ENCODE measurements at regions not wholly inside any gene's neighbourhood (a gene's known extent, or its start where the extent isn't known, plus 50 kb on each side); places are given as distances from the start of the nearest gene placed in this dataset.

DNA sequence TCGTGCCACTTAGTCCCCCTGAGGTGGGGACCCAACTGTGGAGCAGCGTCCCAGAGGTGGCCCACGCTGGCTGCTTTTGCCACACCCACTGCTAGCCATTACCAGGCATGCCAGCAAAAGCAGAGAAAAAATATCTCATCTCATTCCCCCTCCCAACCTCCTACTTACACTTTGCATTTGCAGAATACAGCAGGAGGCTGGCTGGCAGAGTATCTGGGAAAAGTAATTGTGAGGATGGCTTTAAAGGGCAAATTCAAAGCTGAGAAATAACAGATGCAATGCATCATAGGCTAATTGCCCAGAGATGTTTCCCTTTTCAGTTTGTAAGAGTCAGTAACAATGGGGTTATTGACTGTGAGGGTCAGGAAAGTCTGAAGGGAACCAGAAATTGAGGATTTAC lies 438.1 kb upstream of the DSEL start:
- no peak for DNase-seq

DNA sequence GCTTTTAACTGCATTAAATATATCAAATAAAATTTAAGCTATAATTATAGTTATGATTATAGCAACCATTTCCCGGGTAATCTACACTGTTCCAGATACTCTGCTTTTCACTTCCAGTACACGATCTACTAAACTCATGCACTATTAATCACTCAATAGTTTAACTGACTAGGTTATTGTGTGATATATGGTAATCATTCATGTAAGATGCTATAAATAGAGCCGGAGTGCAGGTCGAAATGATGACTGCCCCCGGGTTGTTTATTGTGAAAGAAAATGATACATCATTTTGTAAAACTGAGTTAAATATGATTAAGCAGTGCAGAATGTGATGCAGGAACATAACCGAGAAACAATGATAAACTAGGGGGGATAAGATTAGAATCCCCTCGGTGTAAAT lies 434.6 kb upstream of the DSEL start:
- DNase-seq = no peak

- DNase-seq = no peak
These were observed 422.1 kb upstream of the DSEL start for GRCh38 chr18:67938660-67939059.

DNA sequence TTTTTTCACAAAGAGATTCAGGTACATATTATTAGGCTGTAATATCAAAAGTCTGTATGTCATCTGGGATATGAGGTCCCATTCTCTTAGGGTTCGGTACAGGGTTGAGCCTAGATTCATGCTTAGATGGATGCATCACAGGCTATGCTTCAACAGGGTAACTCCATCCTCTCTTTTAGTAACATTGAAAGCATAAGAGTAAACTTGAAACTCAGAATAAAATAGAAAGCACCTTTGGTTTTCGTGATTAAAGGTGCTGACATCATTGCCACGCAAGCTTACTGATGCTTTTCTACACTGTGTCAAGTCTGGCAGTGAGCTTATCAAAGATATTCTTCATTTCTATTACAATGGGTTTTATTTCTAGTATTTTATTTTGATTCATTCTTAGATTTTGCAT lies 419.1 kb upstream of the DSEL start:
- no peak for DNase-seq

DNA sequence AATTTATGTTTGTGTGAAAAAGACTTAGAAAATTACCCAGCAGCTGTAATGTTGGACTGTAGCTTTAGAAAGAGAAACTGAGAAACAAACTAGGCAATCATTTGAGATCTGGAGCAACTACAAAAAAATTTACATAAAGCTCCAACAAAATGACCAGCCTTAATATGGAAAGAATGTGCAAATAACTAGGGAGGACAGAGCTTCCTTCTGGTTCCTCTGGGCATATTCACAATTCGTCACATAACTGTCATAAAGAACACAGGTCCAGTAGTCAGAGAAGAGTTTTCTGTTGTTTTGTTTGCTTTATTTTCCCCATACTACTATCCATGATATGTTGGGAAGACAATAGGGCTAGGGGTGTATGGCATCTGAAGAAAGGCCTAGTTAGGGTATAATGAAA lies 416.8 kb upstream of the DSEL start:
- no peak for DNase-seq

DNA sequence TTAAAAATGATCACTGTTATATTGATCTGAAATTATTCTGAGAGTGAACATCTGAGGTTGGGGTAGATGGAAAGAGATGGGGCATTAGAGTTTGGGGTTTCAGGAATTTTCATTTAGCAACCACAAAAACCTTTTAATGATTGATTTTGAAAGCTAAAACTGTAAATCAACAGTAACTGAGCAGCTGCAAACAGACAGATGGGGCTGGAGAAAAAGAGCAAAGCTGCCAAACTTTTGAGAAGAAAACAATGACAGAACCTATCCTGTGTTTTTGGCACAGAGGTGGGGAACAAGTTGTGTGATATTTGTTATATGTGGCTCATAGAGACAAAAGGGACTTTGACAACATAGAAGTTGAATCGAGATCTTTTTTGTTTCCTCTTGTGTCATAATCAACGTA lies 415.8 kb upstream of the DSEL start:
- DNase-seq = no peak

GRCh38 chr18:67926929-67927864 lies 410.7 kb upstream of the DSEL start:
- no peak for DNase-seq

DNA sequence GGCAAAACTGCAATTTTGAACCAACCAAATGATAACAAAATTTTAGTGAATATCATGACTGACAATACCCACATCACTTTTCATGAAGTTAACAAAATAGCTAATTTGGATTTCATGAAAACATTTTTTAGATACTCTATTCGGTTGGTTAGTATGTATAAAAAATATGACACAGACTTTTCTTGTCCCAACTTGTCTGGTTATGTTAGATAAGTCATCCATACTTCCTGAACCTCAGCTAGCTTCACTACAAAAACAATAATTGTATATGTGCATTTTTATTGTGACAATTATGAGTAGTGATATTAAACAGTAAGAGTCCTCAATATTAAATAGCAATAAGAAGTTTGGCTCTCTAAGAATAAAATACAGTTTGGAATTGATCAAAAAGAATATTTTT lies 408.1 kb upstream of the DSEL start:
- no peak for DNase-seq

DNA sequence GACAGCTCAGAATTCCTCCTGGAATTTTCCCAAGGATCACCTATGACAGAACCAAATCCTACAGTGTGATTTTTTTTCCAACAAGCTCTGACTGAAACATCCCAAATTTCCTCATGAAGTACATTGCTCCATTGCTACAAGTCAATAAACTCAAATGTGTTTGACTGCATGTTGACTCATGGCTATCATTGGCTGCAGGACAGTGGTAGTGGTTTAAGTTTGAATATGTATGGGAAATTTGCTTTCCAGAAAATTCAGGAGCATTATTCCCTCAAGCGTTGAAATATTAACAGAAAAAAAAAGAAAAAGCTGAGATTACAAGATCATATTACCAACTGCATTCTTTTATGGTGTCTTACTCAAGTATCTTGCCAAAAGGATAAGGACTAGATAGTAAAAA lies 402.8 kb upstream of the DSEL start:
- DNase-seq = no peak

DNA sequence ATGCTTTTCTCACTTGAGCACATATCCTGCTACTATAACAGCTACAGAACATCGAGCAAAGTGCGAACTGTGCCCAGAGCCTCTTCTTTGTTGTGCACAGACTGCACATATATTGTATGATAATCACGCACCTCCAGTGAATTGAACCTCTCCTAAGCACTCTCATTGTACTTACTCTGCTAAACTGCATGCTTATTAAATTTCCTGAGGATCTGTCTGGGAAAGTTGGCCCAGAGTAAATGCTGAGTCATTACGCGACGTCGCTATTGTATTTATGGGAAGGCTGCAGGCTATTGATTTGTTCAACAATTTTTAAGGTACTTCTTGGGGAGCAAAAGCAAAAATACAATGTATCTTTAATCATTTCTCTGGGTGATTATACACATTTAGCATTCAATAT lies 399.6 kb upstream of the DSEL start:
- DNase-seq = no peak

GRCh38 chr18:67913040-67913439 lies 396.5 kb upstream of the DSEL start:
- no peak for DNase-seq

- DNase-seq = no peak
These were observed 385.1 kb upstream of the DSEL start for GRCh38 chr18:67901573-67901972.

DNA sequence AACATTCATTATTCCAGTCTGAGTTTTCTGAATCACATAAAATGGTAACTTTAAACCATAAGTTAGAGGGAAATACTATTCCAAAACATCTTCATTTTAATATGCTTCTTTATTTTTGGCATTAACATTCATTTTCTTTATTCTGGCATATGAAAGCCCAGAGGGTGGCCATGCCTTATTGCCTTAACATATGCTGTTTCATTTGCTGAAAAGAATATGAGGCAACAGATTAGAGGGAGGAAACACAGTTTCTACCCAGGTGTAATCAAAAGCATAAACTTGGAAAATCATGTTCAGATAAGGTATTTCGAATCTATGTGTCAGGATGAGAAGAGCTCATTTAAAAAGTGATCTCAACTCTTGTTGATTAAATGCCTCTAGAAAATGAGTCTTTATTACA lies 379.9 kb upstream of the DSEL start:
- DNase-seq = no peak

GRCh38 chr18:67893916-67894315 lies 377.4 kb upstream of the DSEL start:
- no peak for DNase-seq

DNA sequence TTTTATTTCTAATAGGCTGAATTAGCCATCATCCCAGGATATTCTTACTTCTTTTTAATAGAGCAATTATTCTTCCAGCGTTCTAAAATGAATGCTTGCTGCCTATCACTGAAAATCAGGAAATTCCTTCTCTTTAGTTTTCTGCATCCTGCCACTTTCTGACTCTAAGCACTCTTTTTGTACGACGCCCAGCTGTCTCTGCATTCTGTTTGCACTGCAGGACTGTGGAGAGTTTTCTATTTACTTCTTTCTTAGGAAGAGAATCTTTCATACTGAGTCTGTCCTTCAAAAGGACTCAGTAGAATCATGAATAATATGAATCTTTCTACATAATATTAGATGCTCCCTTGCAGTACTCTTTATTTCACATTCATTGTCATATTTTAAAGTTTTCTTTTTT lies 360.4 kb upstream of the DSEL start:
- no peak for DNase-seq

- DNase-seq = no peak
These were observed 359.4 kb upstream of the DSEL start for GRCh38 chr18:67875944-67876343.

DNA sequence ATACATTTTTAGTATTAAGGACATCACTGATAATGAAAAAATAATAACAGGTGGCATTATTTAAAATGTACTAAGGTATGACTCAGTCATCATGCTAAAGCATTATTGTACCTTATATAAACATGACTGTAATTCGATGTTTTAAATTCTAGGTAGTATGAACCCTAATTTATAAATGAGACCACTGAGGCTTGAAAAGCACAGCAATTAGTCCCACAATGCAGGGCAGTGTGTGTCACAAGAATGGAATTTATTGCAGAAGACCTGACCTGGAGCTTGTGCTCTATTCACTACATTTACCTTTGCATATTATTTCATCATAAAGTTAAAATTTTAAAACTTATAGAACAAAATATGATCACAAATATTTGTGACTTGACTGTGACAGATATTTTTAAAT lies 358.5 kb upstream of the DSEL start:
- DNase-seq = no peak

DNA sequence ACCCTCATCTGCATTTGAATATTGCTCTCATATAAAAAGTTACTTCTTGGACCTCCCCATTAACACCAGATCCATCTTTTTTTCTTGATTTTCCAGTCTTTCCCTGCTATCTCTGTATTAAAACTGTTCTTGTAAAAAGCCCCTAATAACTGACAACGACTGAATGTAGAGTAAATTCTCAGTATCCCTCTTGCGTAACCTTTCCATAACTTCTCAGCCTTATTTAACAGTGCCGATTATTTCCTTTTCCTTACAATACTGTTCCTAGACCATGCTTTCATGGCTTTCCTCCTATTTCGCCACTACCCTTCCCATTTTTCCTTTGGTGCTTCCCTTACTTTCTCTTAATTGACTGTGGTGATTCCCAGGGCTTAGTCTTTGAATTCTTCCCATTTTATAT lies 348.9 kb upstream of the DSEL start:
- no peak for DNase-seq

DNA sequence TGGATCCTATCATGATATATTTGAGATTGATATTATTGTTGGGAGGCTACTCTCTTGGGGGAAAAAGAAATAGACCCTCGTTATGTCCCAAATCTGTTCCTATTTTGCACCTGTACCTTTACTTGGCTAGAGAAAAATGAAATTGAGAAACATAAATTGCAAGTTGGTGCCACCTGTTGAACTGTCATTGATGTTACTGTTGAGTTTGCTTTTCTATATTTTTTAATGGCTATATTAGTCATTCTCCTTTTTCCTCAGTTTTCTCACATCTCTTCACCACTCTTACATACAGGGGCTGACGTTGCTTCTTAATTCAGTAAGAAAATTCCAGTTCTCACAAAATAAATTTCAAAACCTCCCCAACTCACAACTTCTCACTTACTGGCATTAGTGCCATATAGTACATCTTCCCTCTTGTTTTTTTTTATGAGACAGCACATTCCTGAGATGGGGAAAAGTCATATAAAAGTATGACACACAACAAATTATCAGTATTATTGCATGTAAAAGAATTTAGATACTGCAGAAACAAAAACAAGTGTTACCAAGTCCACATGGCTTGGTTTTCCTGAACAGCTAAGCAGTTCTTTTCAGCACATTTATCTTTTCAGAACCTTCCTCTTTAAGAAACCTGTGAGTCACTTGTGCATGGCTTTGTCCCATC lies 348.3 kb upstream of the DSEL start:
- no peak for DNase-seq

GRCh38 chr18:67862069-67862468 lies 345.5 kb upstream of the DSEL start:
- no peak for DNase-seq

DNA sequence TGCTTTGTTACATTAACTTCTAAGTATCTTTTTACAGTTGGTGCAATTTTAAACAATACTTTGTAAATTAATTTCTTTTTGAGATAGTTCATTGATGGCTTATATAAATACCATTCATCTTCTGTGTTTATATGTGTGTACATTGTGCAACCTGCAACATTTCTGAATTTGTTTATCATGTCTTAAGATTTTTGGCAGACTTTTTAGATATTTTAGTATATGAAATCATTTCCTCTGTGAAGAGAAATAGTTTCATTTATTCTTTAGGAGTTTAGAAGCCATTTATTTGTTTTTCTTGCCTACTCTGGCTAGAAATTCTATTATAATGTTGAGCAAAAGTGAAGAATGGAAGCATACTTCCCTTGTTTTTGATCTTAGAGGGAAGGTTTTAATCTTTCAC lies 337.8 kb upstream of the DSEL start:
- DNase-seq = no peak

GRCh38 chr18:67846422-67847098 lies 330.0 kb upstream of the DSEL start:
- DNase-seq = no peak

DNA sequence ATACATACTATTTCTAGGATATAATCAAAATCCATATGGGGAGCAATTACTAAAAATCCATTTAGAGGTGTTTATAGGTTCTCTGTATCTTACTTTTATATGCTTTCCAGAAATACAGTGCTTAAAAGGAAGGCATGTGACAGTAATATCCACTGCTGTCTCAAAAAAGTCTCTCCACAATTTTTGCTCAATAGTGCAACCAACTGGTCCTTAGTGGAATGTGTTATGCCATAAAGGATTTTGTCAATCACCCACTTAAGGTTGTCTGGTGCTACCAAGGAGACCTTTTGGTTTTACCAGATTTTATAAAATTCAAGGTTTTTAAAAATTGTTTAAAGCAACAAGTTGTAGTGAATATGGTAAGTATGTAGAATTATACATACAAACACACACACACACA lies 328.5 kb upstream of the DSEL start:
- DNase-seq = no peak

DNA sequence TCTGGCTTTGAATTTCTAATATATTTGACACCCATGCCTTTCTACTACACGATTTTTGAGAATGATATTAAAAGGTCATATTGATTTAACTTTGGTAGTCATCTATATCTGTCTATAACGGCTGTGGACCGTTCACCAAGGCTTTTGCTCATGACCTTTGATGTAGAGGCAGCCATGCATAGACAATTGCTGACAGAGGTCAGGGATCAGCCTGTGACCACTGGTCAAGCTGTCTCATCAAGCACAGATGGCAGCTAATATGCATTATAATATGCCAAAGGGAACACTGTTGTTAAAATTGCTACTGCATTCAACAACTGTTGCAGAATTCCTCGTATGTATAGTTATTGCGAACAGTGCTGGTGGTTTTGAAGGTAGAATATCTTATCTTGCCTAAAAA lies 323.9 kb upstream of the DSEL start:
- no peak for DNase-seq

Data from stimulated activated CD8-positive, alpha-beta memory T cell treated with anti-CD3 and anti-CD28 coated beads, Interleukin-4, amount 100 ng/mL, for 48 hours (primary cell).